ENCODE measurements at regions not wholly inside any gene's neighbourhood (a gene's known extent, or its start where the extent isn't known, plus 50 kb on each side); places are given as distances from the start of the nearest gene placed in this dataset.
A peak's percentile ranks its signal among the peaks of the same experiment; 100 is the strongest.

DNA sequence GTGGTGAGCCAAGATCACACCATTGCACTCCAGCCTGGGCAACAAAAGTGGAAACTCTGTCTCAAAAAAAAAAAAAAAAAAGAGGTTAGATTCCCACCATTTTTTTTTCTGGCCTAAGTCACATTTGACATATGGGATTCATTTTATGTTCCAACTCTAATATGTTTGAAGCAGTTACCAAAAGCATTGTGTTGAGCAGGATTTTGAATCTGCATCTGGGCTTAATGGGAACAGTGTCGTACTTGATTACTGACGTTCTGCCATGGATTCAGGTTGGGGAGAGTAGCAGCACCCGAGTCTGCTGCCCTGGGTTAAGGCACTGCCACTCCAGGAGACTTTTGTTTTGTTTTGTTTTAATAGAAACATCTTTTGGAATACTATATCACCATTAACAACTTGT lies 348.7 kb upstream of the TBL1XR1 start:
- DNase-seq, result no peak

DNA sequence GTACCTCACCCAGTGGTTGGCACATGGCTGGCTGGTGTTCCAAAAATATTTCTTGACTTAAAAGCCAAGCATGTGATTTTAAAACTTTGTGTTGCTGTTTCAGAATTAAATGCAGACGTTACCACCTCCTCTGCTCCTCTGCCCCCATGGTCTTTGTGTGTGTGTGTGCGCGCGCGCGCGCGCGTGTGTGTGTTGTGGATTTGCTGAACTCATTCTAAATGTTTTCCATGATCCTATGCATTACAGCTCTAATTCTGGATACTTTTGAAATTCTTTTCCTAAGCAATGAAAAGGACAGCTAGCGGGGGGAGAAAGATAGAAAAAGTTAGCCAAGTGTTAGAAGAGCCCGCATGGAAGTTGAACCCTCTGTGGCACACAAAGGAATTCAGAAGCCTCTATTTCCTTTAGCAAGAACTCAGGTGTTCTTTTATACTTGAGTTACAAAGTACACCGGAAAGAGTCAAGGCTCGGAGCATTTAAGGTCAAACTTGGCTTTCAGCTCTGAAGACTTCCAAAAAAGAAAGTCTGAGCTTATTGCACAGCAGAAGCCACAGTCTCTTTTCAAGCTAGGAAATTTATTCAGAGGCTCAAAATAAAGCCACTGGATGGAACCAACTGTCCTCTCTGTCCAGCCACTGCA lies 350.5 kb upstream of the TBL1XR1 start:
- DNase-seq, result no peak

DNA sequence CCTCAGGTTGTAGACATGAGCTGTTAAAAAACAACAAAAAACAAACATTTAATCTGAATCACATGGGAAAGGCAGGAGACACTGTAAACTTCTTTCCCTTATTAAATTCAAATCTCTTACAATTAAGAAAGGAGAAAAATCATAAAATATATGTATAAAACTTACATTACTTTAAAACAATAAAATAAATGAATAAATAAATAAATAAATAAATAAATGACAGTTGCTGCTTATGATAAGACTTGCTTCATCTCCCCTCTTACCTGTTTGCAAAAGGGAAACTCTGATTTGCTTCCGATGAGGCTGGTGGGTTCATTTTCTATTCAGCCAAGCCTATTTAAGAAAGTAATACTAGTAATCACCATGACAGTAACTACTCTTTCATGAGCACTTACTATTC lies 353.4 kb upstream of the TBL1XR1 start:
- no peak for DNase-seq

DNA sequence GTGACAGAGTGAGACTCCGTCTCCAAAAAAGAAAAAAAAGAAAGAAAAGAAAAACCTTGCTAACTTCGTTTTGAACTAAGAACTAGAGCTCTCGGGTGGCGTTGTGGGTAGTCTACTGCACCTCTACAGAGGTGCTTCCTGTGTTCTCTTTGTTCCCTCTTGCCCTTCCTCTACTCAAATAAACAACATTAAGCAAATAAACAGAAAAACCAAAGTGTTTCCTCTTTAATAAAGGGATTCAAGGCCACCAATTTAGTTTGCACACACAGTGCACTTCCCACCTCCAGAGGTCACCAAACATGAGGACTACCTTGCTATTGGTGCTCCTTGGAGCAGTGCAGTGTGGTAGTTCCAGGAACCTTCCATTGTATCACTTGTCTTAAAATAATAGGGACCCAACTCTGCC lies 354.2 kb upstream of the TBL1XR1 start:
- no peak for DNase-seq

DNA sequence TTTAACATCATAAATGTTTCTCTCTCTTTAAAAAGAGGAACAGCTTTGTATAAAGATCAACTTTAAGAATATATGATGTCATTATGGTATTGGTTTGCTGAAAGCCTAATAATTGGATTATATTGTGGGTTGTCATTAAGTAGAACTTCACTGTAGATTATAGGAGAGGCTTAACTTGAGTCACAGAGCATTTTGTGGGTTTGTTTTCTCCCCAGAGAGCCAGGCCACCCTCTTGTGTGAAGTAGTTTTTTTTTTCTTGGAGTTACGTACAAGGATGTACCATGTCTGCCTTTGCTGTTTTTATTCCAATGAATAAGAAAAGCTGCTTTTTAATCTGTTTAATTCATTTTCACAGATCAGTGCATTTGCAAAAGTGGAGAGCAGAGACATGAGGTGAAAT lies 354.8 kb upstream of the TBL1XR1 start:
- DNase-seq, result no peak

DNA sequence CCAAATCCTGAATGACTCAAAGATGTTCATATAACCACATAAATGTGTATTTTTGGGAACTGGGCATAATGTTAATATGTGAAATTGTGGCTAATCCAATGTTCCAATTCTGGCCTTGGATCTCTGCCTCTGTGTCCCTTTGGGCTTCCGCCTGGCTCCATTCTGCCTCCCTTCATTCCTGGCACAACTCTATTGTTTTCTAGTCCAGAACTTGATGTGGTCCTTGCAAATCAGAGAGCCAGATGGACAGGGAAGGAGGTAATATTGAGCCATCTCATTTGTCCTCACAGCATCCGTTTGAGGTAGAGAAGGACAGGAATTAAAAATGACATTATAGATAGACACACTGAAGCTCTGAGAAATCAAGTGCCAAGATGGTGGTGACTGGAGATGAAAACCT lies 355.7 kb upstream of the TBL1XR1 start:
- no peak for DNase-seq

DNA sequence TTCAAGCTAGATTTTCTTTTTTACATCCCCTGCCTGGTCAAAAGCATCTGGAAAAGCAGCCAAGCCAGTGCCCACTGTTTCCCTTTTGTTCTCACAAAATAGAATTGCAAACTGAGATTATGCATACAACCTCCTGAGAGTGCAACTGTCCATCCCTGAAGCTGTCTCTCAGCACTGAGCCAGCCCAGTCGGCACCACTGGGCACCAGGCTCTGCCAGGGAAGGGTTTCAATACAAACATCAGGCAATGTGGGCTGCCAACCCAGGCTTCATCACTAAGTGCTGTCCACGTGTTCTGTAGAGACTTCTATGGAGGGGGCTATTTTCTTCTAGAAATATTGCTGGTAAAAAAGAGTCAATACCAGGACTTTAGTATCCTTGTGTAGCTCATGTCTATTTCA lies 356.3 kb upstream of the TBL1XR1 start:
- peak; percentile 75 for DNase-seq

DNA sequence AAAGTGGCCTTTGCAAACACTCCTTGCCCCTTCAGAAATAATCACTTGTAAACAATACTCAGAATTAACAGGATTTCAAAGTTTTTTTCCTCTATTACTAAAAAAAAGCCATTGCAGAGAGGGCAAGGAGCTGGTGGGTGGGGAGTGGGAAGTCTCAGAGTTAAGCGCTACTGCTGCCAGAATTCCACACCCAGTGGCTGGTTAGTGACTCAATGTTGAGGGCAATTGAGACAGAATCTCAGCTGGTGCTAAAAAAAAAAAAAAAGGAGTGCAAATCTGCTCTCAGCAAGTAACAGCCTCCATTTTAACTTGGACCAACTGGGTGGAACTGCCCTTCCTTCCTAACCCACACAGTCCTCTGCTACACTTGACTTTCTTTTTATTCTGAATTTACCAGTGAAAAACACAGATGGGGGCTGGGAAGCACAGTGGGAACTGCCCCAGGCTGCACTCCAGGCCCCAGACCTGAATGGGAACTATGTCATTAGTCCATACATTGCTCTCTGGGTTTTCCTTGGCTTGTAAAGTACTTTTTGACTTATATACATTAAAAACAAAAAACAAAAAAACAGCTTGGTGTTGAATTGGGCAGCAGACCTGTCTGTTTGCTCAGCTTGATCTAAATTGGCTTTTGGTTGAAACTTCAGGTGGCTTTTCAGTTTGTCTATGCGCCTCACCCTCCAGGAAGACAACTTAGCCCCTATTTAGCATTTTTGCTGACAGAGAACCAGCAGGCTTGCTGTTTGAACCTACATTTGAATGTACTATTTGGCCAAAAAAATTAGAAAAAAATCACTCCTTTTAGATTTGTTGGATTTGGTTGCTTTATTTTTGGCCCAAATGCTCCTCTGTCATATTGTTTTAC lies 357.8 kb upstream of the TBL1XR1 start:
- DNase-seq, result peak; percentile 34

DNA sequence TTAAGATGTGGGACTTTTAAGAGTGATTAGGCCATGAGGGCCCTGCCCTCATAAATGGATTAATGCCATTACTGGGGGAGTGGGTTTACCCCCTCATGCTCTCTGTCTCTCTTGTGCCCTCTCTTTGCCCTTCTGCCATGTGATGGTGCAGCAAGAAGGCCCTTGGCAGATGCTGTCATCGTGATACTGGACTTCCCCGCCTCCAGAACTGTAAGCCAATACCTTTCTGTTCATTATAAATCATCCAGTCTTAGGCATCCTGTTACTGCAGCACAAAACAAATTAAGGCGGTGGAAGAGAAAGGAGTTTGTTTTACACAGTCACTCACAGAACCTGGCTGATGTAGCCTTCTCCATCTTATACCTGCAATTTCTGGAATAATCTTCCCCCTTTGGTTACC lies 360.3 kb upstream of the TBL1XR1 start:
- no peak for DNase-seq

DNA sequence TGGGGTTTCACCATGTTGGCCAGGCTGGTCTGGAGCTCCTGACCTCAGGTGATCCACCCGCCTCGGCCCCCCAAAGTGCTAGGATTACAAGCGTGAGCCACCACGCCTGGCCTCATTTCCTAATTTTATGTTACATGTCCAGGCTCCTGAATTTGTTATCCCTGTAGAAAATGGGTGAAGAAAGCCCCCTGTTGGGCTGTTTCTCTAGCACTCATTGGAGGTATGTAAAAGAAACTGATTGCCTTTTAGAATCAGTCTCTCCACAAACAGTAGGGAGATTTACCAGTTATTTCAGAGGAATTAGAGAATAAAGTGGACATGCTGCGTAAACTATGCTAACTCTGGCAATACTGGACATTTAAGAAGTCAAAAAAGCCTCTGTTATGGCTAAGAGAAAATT lies 364.1 kb upstream of the TBL1XR1 start:
- peak; percentile 39 for DNase-seq

DNA sequence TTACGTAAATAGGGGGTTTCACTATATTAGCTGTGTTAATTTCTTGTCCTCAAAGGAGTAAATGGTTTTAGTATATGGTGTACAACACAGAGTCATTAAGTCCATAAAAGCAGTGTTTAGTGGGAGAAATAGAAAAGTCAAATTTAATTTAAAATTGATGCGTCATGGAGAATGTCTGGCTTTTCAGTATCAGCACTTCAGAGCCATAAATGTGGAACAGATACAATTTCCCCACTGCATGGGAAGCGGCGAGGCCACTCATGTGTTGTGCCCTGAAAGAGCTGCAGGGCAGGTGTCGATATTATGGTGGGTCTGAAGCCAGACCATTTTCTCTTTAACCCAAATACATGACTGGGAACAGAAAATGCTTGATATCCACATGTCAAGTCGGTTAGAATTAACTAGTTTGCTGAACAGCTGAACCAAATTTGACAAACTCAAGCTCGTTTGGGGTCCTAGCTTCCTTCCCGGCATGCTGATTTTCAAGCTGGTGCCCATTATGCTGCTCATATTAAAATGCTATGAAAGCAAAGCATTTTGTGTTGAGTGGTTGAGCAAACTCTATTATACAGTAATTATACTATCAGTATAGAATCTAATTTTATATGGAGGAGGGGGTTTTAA lies 364.6 kb upstream of the TBL1XR1 start:
- DNase-seq, result peak; percentile 78

DNA sequence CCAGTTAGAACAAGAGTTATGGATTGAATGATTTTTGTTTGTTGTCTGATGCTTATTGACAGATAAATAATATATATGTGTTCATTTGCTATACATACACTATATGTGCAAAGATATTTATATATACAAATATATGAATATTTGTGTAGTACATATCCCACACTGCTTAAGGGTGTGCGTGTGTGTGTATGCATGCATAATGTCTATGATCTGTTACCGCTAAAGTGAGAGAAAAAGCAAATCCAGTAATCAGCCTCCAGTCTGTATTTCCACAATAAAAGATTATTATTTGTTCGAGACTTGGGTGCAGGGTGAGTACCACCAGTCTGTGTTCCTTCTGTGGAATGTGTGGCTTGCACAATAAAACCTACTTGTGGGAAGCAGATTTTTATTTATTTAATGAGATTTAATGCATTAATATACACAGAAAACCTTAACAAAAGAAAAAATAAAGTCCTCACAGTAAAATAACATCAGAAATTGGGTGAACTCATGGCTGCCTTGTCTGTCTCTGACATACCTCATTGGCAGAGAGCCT lies 366.0 kb upstream of the TBL1XR1 start:
- DNase-seq, result no peak

DNA sequence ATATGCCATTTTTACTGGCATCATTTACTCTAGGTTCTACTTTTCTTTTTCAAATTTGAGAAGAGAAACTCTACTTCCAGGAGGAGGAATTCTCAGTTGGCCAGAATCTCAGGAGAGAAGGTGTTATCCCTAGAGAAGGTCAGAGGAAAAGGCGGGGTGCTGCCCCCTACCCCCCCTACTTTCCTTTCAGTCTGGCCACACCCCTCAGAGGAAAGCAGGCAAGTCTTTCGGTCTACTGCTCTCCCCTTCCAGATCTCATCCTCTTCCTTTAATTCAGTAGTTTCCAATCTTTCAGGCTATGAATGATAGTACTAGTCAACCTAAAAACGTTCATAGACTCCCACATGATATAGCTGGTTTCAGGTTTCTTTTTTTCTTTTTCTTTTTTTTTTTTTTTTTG lies 366.5 kb upstream of the TBL1XR1 start:
- no peak for DNase-seq

DNA sequence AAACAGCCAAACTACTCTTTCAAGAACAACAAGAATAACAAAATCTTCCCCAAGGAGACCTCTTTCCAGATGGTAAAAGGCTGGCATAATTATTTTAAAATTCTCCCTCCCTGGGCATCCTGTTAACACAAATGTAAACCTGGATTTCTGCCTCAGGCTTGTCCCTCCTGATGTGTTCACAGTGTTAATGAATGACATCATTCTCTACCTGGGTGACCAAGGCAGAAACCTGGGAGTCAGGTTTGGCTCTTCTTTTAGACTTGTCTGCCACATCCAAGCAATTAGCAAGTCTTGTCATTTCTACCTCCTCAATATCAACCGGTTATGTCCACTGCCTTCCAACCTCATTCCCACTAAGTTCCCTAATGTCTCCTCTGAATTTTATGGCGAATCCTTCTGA lies 368.7 kb upstream of the TBL1XR1 start:
- DNase-seq, result no peak

DNA sequence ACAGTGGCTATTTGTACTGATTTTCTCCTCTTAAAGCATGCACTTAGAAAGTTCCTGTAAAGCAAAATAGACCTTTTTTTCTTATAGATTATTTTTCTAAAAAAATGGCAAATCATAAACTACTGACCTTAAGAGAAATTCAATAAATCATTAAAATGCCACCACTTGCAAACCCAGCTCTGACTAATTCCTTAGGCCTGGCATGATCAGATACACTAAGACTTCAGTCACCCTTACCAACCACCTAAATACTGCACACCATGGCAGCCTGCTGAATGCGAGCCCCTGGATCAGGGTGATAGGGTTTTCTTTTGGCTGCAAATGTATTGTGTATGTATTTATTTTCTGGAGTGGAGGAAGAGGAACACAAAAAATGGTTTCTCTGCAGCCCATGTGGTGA lies 370.6 kb upstream of the TBL1XR1 start:
- no peak for DNase-seq

DNA sequence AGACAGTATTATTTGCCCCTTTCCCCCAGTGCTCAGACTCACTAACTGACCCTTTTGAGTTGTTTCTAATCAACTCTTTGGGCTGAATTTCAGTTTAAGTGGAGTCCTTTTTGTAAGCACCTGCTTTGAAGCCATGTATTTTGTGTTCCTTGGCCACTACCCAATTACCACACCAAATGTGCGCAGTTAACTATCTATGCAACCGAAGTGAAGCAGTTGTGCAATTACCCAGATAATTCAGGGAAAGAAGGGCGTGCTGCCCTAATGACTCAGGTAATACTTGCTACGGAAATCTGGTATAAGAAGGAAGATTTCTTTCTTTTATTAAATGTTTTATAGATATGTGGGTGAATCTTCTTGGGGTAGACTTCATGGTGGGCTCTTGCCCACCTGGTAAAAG lies 371.9 kb upstream of the TBL1XR1 start:
- no peak for DNase-seq

DNA sequence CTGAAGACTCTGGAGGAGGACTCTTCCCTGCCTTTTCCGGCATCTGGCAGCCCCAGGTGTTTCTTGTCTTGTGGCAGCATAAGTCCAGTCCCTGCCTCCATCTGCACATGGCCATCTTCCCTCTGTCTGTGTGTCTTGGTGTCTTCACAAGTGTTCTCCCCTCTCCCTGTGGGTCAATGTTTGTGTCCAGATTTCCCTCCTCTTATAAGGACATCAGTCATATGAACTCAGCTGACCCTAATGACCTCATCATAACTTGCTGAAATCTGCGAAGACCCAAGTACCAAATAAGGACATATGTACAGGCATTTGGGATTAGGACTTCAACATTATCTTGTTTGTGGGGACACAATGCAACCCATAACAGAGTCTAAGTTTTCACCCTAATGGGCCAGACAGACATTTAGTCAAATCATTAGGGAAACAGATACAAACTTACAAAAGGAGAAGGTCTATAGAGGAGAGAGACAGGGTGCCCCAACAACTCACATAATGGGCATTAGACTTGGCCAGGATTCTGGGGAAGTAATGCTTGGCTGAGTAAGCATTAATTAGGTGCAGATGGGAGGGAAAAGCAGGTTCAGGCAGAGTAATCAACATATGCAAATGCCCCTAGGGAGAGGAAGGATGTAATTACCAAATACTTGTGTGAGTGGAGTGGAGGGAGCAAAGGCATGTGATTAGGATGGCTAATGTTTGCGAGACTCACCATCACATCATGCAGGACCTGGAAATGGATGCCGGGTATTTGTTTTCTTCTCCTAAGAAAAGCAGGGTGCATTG lies 372.8 kb upstream of the TBL1XR1 start:
- DNase-seq, result no peak

DNA sequence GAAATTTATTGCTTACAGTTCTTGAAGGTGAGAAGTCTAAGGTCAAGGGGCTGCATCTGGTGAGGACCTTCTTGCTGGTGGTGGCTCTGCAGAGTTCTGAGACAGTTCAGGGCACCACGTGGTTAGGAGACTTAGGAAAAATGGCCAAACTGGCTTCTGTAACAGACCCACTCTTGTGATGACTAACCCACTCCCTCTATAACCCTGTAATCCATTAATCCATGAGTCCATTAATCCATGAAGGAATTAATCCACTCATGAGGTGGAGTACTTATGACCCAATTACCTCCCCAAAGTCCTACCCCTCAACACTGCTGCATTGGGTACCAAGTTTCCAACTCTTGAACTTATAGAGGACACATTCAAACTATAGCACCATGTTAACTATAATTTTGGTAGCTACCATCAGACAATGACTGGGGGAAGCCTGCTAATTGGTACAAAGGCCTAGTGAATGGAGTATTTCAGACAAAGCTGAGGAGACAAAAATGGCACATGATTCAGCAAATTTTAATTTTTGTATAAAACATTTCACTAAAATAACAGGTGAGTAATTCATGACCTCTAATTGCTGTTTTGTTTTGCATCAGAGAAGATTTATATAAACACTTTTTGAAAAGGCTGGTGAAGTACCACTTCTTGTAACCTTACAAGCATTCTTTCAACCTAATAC lies 374.1 kb upstream of the TBL1XR1 start:
- no peak for DNase-seq

DNA sequence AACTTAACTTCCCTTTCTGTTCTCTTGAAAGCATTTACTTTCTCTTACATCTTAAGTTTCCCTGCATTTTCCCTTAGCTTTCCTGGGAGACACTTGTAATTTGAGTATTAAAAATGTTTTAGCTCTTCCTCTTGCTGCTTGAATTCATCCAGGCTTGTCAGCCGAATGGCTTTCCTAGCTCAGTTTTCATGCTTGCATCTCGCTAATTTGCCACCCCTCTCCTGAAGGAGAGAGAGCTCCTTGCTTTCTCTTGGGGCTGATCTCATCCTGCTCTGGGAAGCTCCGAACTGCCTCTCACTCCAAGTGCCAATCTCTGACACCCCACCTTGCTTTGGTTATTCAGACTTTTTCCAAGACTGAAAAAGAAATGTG lies 374.6 kb upstream of the TBL1XR1 start:
- DNase-seq, result no peak

DNA sequence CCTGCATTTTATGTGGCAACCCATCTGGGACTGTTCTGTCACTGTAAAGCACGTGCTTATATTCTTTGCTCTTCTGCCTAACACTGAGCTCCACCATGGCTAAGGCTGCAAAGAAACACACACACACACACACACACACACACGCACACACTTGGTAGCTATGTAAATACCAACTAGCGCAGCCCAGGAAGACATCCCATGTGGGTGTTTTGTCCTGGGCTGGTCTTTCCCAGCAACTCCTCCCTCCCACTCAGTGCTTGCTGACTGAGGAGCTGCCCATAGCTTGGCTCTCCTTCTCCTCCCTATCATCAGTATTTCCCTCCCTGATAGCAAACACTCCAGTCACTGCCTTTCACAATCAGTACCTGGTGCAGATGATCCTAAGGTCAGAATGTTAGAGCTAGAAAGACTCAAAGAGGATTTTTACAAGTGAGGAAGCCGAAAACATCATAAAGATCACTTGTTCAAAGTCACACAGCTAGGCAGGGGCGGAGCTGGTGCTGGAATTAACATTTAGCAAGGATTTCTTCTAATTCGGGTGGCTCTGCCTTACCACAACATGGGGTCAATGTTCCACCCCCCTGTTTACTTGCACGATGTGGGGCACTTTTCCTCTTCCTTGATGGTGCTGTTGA lies 377.1 kb upstream of the TBL1XR1 start:
- DNase-seq, result no peak

DNA sequence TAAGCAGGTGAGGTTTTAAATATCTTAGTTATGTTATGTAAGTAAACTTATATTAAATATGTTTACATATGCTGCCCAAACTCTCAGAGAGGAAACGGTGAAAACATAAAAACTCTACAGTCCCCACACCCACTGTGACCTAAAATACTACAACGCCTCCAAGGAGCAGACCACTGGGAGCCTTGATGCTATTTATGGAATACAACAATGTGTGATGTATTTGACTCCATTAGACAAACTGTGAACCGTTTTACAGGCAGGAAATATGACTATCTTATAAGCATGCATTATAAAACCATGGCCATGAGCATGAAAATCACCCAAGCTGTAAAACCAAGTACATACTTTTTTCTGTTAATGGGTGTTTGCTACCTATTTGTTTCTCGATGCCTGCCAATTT lies 379.5 kb upstream of the TBL1XR1 start:
- no peak for DNase-seq

DNA sequence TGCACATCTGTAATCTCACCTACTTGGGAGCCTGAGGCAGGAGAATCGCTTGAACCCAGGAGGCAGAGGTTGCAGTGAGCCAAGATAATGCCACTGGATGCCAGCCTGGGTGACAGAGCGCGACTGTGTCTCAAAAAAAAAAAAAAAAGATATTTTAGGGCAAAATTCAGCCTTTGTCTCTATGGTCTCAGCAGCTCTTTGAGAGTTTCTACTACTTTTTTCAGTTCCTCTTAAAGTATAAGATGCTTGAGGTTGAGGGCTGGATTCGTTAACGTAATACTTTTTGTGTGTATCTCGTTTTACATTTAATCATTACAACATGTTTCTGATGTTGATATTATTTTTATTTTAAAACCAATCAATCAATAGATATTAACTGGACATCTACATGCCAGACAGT lies 381.2 kb upstream of the TBL1XR1 start:
- DNase-seq, result no peak

All from NCI-H1092 (cell line).